K562 (cell line): ENCODE measurements at regions not wholly inside any gene's neighbourhood (a gene's known extent, or its start where the extent isn't known, plus 50 kb on each side); places are given as distances from the start of the nearest gene placed in this dataset.
A peak's percentile ranks its signal among the peaks of the same experiment; 100 is the strongest.

Source experiments
- ARID1B ChIP-seq: fragments of 450-650 bp; IDR thresholded peaks from 2 replicates; pipeline ENCODE4 v1.6.1; 2016; ENCODE audit warnings: antibody characterized with exemption, mild to moderate bottlenecking, inconsistent platforms
- CXXC5 ChIP-seq: fragments of 250-450 bp; sonication (Bioruptor Pico); IDR thresholded peaks from 2 replicates; pipeline ENCODE4 v1.8.0; 2022; ENCODE audit warnings: inconsistent platforms, mild to moderate bottlenecking, moderate library complexity
- GATAD2A ChIP-seq: fragments of 450-650 bp; IDR thresholded peaks from 2 replicates; pipeline ENCODE4 v1.6.1; 2017
- HDAC1 ChIP-seq, 2 experiments: fragments of 450-650 bp; IDR thresholded peaks; 2 replicates each; pipeline ENCODE4 v1.6.1; 2016 to 2017; ENCODE audit warnings: inconsistent platforms in 1 of 2, mild to moderate bottlenecking in 1 of 2, moderate library complexity in 1 of 2
- MCM3 ChIP-seq: fragments of 450-650 bp; IDR thresholded peaks from 2 replicates; pipeline ENCODE4 v1.6.1; 2016
- MCM5 ChIP-seq: fragments of 450-650 bp; IDR thresholded peaks from 2 replicates; pipeline ENCODE4 v1.6.1; 2016; ENCODE audit warnings: low read depth
- MLLT1 ChIP-seq, 2 experiments: fragments of 450-650 bp; IDR thresholded peaks; 2 replicates each; pipeline ENCODE4 v1.6.1; 2016
- MYBL2 ChIP-seq, 2 experiments: fragments of 450-650 bp in 1 of 2; sonication (generic) in 1 of 2; formaldehyde crosslinking in 1 of 2; IDR thresholded peaks; 2 replicates each; pipeline versions ENCODE4 v1.6.1 to v1.8.1; 2017 to 2022; ENCODE audit warnings: borderline replicate concordance in 1 of 2, inconsistent platforms in 1 of 2, low read depth in 1 of 2, mild to moderate bottlenecking in 1 of 2, missing genetic modification reagents in 1 of 2, moderate library complexity in 1 of 2
- SMARCA5 ChIP-seq: fragments of 450-650 bp; IDR thresholded peaks from 2 replicates; pipeline ENCODE4 v1.6.1; 2016
- TRIM25 ChIP-seq: fragments of 450-650 bp; IDR thresholded peaks from 2 replicates; pipeline ENCODE4 v1.7.0; 2016; ENCODE audit warnings: borderline replicate concordance
- ZNF512 ChIP-seq: IDR thresholded peaks from 2 replicates; pipeline ENCODE4 v1.6.1; 2016; ENCODE audit warnings: missing genetic modification characterization, missing compliant biosample characterization

DNA sequence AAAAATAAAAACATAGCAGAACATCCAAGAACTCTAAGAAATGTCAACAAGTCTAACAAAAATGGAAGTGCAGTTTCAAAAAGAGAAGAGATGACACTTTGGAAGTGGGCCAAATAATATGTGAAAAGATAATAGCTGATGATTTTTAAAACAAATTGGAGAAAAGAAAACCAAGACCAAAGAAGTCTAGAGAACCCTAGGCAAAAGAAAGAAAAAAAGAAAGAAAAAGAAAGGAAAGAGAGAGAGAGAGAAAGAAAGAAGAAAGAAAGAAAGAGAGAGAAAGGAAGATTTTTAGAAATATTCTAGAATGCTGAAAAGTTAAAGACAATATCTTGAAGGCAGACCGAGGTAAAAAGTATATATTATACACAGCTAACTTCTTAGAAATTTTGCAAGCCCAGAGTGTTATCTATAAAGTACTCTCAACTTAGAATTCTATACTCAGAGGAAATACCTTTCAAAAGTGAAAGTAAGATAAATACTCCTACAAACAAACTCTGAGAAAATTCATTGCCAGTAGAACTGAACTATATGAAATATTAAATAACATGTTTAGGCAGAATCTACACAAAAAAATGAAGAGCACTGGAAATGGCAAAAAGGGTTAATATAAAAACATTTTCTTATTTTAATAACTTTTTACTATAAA is 138.7 kb upstream of the SMIM30 start (continued):
- TF ChIP-seq TRIM25 (0 out of 2 replicates have a peak, but pooled peaks have one; percentile 49), CXXC5 (CRISPR knock-in tag) (no peak), MCM3 (no peak), MCM5 (0 out of 2 replicates have a peak, but pooled peaks have one; percentile 51), HDAC1 (IDR thresholded peaks at IDR 0.05) (0 out of 4 replicates have a peak, but pooled peaks of 1 of the 2 experiments have one; percentile 13), MLLT1 (IDR thresholded peaks at IDR 0.05) (0 out of 4 replicates have a peak, but pooled peaks have one; percentile 28 to 48), ZNF512 (tag) (peak; percentile 49; the same call in 1 of the 2 replicates), ARID1B (0 out of 2 replicates have a peak, but pooled peaks have one; percentile 22), SMARCA5 (peak; percentile 70; the same call in 1 of the 2 replicates), GATAD2A (no peak), MYBL2 (IDR thresholded peaks at IDR 0.05; ENCODE audit: low read depth) (peak; percentile 36; the same call in 1 of the 2 replicates), MYBL2 (CRISPR knock-in tag; IDR thresholded peaks at IDR 0.05; ENCODE audit: borderline replicate concordance) (no peak)
